ES-I3 (cell line): ENCODE measurements at regions not wholly inside any gene's neighbourhood (a gene's known extent, or its start where the extent isn't known, plus 50 kb on each side); places are given as distances from the start of the nearest gene placed in this dataset.
"Not testable (repeated sequence)": the region's sequence is repeated elsewhere in the genome, so short reads cannot be mapped to it uniquely, and the experiment has no call there.

Experiments
- H3K36me3 ChIP-seq: 2 replicates; pipeline ENCODE4 v1.6.1; 2013; ENCODE audit warnings: mild to moderate bottlenecking, low read length, control low read depth, moderate library complexity; ENCODE audit not compliant: insufficient read depth
- H3K4me1 ChIP-seq: 2 replicates; pipeline ENCODE4 v1.6.1; 2013; ENCODE audit warnings: mild to moderate bottlenecking, control low read depth, low read length; ENCODE audit not compliant: insufficient read depth
- H3K9ac ChIP-seq: 2 replicates; pipeline ENCODE4 v1.6.1; 2013; ENCODE audit warnings: low read depth, mild to moderate bottlenecking, low read length, moderate library complexity
- H3K9me3 ChIP-seq: 2 replicates; pipeline ENCODE4 v1.6.1; 2013; ENCODE audit warnings: mild to moderate bottlenecking, low read length, moderate library complexity; ENCODE audit not compliant: control insufficient read depth, insufficient read depth

DNA sequence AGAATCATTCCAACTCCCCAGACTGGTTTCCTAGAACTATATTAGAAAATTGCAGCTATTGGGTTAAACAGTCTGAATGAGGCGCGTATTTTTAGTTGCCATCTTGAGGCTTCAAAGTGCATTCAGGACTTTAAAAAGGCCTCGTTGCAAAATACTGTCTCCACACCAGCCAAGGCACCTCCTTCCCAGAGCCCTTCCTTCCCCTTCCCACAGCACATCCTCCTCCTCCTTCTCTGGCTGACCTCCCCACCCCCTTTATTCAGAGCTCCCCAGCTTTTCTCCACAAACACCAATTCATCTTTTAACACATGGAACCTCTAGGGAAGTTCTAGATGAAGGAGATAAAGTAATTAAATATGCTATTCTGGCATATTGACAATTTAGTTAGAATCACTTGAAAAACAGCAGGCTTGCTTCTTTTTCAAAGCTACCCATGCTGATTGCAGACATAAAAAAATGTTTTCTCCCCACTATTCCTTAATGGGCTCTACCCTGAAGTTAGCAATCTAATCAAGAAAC lies 90.3 kb downstream of the RTP5 start:
- H3K4me1 ChIP-seq: no peaks in the 10 kb centered on the region
- H3K9ac ChIP-seq: no peak overlapping the region
- no peaks in the 10 kb centered on the region for H3K9me3 ChIP-seq
- H3K36me3 ChIP-seq: no peaks in the 10 kb centered on the region

DNA sequence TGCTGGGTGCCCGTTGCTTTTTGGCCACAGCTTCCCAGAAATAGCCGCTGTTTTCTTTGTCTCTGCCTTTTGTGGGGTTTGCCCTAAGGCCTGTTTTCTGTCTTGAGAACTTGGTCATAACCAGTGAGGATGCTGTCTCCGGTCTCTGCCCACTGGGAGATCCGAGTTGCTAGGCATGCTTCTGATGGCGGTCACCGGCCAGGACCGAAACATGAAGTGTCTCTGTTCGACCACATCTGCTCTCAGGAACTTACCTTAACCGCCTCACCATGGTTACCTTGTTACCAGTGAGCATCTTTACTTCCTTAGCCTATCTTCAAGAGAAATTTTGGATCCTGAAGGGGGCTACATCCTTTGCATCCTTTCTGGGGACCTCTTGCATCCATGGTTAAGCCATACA lies 91.9 kb downstream of the RTP5 start:
- H3K4me1 ChIP-seq: no peaks in the 10 kb centered on the region

DNA sequence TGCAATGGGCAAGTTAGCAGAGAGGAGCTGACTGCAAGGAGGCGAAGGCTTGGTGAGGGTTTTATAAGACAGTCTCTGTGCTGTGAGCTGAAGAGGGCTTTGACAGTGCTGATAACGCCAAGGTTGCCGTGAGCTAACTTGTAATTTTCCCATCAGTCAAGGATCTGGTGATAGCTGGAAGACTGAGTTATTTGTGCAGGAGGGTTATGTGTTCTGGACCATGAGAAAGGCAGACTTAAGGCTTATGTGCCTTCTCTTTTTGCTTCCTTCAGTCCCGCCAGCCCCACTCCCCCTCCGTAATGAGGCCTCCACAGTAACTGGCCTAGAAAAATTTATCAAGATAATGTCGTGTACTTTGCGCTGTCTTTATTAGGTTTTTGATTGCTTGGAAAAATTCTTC lies 94.6 kb downstream of the RTP5 start:
- Histone ChIP-seq H3K4me1 (no peaks in the 10 kb centered on the region), H3K36me3 (no peaks in the 10 kb centered on the region), H3K9ac (no peak overlapping the region), H3K9me3 (no peaks in the 10 kb centered on the region)

More for the DNA sequence above, 91.9 kb downstream of the RTP5 start:
- Histone ChIP-seq H3K9me3 (no peaks in the 10 kb centered on the region), H3K9ac (no peak overlapping the region), H3K36me3 (no peaks in the 10 kb centered on the region)

DNA sequence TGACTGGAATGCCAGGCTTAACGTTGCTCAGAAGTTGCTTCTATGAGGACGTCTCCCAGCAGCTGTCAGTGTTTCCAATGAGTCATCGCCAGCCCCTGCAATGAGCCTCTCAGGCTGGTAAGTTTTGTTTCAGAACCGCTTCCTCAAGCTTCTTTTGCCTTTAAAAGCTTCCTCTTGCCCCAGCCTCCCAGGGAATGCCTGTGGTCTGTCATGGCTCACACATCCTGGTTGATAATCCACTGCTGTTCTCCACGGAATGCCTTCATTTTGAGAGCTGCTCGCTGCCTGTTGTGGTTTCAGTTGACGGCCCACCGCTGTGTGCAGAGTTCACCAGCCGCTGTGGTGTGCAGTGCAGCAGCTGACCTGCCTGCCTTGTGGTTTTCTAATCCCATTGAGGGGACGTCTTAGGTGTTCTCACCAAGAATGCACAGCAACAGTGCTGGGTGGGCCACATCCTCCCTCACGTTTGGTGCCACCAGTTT lies 96.4 kb downstream of the RTP5 start:
- Histone ChIP-seq H3K4me1 (no peaks in the 10 kb centered on the region), H3K36me3 (no peaks in the 10 kb centered on the region), H3K9me3 (no peaks in the 10 kb centered on the region), H3K9ac (no peak overlapping the region)

DNA sequence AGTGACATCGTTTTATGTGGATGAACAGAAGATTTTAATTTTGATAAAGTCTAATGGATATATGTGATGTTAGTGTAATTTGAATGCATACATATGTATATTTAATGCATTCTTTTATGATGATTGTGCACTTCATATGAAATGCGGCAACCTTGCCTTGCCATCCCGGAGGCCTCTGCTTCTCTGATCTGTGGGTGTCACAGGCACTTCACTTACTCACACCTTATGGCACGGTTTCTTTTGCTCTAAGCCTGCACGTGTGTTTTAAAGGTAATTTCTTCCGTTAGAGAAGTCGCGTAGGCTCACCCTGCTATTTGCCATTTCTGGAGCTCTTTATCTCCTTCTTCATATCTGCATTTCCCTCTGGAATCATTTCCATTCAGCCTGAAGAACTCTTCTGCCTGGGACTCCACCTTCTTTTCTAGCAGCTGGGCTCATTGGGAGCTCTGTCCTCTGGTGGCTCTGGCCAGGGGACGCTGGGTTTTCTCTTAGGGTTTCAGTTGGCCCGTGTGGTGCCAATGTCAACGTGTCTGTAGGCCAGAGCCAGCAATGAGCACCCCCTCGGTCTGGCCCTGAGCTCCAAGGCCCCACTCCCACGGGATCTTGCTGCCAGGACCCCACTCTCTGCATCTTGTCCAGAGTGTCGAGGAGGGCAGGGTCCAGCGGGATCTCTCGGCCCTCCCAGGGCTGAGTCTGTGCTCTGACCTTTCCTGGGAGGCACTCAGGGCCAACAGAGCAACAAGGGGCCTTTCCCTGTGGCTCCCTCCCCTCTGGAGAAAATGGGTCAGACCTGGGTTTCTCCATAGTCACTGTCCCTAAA lies 97.3 kb downstream of the RTP5 start:
- no peaks in the 10 kb centered on the region for H3K4me1 ChIP-seq
- H3K9ac ChIP-seq: no peak overlapping the region
- no peaks in the 10 kb centered on the region for H3K9me3 ChIP-seq
- H3K36me3 ChIP-seq: no peaks in the 10 kb centered on the region

DNA sequence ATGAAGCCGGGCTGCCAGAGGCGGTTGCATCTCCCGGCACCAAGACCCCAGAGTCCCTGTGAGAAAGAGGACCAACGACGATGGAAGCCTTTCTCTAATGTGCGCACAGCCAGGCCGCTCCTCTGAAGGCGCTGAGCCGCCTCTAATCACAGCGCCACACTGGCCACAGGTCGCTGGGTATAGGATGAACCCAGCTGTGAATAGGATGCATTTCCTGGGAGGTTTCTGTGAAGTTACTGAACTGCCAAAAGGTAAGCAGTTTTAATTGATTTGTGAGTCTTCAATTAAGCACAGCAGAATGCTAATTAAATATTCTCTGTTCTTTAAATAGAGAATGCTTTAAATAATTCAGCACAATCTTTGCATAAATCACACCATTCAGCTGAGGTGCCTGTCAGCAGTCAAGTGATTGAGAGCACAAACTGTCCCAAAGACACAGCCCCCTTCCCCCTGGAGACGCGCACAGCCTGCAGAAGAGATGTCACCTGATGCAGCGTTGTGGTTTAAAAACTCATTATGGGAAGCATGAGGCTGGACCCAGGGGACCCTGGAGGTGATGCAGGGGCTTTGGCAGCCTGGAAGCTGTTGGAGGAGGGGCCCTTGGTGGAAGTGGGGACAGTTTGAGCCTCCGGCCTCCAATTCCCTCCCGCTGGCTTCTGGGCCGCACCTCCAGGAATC lies 98.1 kb downstream of the RTP5 start:
- no peak overlapping the region for H3K9ac ChIP-seq
- no peaks in the 10 kb centered on the region for H3K9me3 ChIP-seq
- H3K4me1 ChIP-seq: no peaks in the 10 kb centered on the region
- H3K36me3 ChIP-seq: no peaks in the 10 kb centered on the region

DNA sequence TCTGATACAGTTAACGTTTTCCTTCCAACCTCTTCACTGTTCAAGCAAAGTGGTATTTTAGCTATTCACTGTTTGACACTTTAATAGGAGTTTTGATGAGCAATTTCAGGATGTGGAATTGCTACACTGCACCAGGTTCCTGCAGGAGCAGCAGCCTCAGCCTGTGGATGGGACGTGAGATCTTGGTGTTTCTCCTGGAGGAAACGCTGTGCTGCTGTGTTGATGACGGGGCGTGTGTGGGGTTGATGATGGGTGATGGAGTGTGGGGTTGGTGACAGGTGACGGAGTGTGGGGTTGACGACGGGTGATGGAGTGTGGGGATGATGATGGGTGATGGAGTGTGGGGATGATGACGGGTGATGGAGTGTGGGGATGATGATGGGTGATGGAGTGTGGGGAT lies 98.9 kb downstream of the RTP5 start:
- Histone ChIP-seq H3K36me3 (no peaks in the 10 kb centered on the region), H3K9ac (no peak overlapping the region), H3K4me1 (no peaks in the 10 kb centered on the region), H3K9me3 (no peaks in the 10 kb centered on the region)

DNA sequence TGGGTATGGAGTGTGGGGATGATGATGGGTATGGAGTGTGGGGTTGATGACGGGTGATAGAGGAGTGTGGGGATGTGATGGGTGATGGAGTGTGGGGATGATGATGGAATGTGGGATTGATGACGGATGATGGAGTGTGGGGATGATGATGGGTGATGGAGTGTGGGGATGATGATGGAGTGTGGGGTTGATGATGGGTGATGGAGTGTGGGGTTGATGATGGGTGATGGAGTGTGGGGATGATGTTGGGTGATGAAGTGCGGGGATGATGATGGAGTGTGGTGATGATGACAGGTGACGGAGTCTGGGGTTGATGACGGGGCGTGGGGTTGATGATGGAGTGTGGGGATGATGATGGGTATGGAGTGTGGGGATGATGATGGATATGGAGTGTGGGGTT lies 99.7 kb downstream of the RTP5 start:
- H3K9me3 ChIP-seq, H3K36me3 ChIP-seq, H3K4me1 ChIP-seq, H3K9ac ChIP-seq: not testable (repeated sequence)

DNA sequence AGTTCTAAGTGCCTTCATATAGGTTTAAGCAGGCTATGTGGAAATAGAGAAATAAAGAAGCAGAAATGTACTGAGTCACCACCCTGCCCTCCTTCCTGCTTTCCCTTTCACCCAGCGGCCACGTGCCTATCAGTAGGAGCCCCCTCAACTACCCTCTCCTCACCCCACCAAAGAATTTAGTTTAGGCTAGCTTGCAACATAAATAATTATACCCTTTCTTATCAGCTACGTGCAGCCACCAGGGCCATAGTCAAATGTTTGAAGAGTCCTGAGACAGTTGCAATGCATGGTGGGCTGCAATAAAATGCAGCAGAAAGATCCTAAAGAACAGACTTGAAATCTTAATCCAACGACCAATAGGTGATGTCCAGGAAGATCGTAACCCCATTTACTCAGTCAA lies 101.2 kb downstream of the RTP5 start:
- no peaks in the 10 kb centered on the region for H3K36me3 ChIP-seq
- H3K4me1 ChIP-seq: no peaks in the 10 kb centered on the region
- no peaks in the 10 kb centered on the region for H3K9me3 ChIP-seq
- no peak overlapping the region for H3K9ac ChIP-seq

DNA sequence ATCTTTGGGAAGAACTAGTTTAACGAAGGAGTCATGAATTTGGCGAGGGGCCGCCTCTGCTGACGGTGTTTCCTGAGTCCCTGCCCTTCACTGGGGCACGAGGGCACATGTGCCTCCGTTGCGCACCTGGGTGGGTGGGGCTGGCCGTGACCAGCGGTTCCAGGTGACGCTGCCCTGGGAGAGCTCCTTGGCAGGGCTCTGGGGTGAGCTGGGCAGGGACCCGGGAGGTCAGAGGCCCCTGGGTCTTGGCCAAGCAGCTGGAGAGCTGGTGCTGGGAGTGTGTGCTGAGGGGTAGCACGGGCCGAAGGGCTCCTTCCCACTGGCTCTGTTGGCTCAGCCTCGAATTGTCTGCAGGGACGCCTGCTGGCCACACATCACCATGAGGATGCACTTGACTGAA lies 104.6 kb downstream of the RTP5 start:
- Histone ChIP-seq H3K36me3 (no peaks in the 10 kb centered on the region), H3K4me1 (no peaks in the 10 kb centered on the region), H3K9ac (no peak overlapping the region), H3K9me3 (no peaks in the 10 kb centered on the region)

DNA sequence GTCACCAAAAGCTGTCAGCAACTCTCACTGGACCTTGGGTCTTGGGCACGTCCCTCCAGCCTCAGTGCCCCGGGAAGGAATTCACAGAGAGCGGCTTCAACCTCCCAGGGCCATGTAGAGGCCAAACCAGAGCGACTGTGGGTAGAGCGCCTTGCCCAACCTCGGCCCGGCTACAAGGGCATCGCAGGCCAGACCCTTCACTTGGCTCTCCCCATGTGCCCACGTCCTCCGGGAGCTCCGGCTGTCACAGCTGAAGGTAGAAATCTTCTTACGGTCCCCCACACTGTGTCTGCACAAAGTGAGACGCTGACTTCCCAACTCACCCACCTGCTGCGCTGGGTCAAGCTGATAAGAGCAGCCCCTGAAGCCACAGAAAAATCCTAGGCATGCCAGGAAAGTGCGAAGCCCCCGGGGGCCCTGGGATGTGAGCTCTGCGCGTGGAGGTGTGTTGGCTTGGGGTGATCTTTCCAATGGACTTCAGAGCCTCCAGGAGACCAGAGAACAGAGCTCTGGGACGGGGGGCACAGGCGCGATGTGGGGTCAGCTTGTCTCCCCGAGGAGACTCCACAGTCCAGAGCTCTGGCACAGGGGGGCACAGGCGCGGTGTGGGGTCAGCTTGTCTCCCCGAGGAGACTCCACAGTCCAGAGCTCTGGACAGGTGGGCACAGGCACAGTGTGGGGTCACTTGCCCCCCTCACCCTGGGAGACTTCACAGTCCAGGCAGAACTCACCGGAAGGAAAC lies 105.5 kb downstream of the RTP5 start:
- no peaks in the 10 kb centered on the region for H3K4me1 ChIP-seq
- H3K36me3 ChIP-seq: no peaks in the 10 kb centered on the region
- no peak overlapping the region for H3K9ac ChIP-seq
- no peaks in the 10 kb centered on the region for H3K9me3 ChIP-seq

DNA sequence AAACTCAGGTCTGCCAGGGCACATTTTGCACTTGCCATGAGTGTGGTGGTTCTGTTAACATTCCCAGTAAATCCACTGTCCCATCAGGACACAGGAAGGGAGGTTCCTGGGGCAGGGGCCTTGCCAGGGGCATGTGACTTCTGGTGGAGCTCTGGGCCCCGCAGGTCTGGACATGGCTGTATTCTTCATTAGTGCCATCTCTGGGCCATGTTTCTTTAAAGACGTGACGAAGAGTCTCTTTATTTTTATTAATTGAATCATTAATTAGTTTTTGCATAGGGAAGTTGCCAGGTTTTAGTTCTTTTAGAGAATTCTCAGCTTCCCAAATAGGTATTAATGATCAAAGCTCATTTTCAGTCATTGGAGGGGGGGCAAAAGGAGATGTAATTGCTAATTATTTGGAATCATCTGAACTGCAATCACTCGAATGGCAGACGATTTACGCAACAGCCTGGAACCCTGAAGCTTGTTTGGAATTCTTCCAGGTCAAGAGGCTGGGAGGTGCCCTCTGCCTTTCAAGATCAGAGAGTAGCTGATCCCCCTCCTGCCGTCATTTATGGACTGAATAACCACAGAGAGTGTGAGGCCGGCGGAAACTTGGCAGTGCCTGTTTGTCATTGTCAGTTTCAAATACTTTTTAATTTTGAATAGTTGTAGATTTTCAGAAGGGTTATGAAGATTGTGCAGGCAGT lies 106.2 kb downstream of the RTP5 start:
- Histone ChIP-seq H3K9ac (no peak overlapping the region), H3K36me3 (no peaks in the 10 kb centered on the region), H3K9me3 (no peaks in the 10 kb centered on the region), H3K4me1 (no peaks in the 10 kb centered on the region)

DNA sequence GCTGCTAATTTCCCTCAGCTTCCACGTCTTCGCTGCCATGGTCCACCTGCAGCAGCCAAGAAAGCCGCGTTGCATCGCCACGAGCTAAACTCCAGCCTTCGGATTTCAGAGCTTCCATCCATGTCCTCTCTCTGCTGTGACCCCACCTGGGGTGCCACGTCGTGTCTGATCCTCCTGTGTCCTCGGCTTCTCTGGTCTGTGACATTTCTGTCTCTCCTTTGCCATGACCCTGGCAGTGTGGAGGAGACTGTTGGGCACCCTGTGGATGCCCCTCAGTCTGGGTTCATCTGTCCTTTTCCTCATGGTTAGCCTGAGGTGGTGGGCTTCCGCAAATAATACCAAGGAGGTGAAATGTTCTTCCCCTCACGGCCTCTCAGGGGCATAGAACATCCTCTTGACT lies 106.8 kb downstream of the RTP5 start:
- Histone ChIP-seq H3K9me3 (no peaks in the 10 kb centered on the region), H3K4me1 (no peaks in the 10 kb centered on the region), H3K36me3 (no peaks in the 10 kb centered on the region), H3K9ac (no peak overlapping the region)
